IgD-negative memory B cell (primary cell): ENCODE measurements at regions not wholly inside any gene's neighbourhood (a gene's known extent, or its start where the extent isn't known, plus 50 kb on each side); places are given as distances from the start of the nearest gene placed in this dataset.
"Not testable (repeated sequence)": the region's sequence is repeated elsewhere in the genome, so short reads cannot be mapped to it uniquely, and the experiment has no call there.

ENCODE experiments used
- H3K27ac Mint-ChIP-seq, 3 donors: one replicate each; pipeline ENCODE4 v1.8.0; 2020 to 2022; ENCODE audit warnings: mild to moderate bottlenecking in 3 of 3, mixed read lengths in 3 of 3, moderate library complexity in 1 of 3
- H3K27me3 Mint-ChIP-seq: one replicate; pipeline ENCODE4 v1.8.0; 2021; ENCODE audit warnings: mixed read lengths
- H3K36me3 Mint-ChIP-seq: one replicate; pipeline ENCODE4 v1.8.0; 2020; ENCODE audit warnings: mild to moderate bottlenecking, mixed read lengths
- H3K4me1 Mint-ChIP-seq, 3 donors: one replicate each; pipeline ENCODE4 v1.8.0; 2020 to 2022; ENCODE audit warnings: mixed read lengths in 3 of 3, mild to moderate bottlenecking in 1 of 3
- H3K4me3 Mint-ChIP-seq, 4 donors: one replicate each; pipeline ENCODE4 v1.8.0; 2020 to 2022; ENCODE audit warnings: mild to moderate bottlenecking in 4 of 4, mixed read lengths in 4 of 4, moderate library complexity in 3 of 4
- H3K9me3 Mint-ChIP-seq, 3 donors: one replicate each; pipeline ENCODE4 v1.8.0; 2020 to 2021; ENCODE audit warnings: mixed read lengths in 3 of 3, mild to moderate bottlenecking in 1 of 3

DNA sequence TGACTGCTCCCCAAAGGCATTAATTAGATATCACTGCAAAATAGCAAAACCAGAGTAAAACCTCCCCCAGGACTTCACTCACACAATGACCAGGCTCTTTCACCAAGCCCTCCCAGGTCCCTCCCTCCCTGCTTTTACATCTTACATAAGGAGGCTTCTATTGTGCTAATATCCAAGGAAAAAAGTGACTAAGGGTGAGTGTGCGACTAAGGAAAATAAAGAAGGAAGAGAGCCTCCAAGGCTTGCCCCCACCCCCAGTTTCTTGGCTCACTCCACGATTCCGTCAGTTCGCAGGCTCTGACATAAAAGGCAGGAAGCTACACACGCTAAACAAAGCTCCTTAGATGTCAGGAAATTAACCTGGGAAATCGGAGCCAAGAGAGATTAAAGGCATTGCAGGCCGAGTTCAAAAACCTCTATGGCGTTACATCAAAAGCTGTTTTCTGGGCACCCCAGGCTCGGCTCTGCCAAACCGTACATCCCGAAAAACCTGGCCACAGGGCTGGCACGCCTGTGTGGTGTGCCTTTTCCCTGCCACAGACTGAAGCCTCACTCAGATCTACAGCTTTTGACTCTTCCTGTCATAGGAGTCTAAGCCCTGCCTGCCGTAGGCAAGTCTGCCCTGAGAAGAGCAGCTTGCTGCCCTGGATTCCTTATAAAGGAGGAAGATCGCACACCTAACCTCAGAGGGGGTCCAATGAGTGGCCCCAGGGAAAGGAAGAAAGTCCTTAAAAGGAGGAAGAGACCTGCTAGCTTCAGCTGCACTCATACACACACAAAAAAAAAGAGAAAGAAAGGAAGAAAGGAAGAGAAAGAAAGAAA is 67.0 kb upstream of the SERP2 start:
- H3K4me3 Mint-ChIP-seq, result no peak overlapping the region
- no peak overlapping the region for H3K27ac Mint-ChIP-seq
- H3K9me3 Mint-ChIP-seq, result no peaks in the 10 kb centered on the region

DNA sequence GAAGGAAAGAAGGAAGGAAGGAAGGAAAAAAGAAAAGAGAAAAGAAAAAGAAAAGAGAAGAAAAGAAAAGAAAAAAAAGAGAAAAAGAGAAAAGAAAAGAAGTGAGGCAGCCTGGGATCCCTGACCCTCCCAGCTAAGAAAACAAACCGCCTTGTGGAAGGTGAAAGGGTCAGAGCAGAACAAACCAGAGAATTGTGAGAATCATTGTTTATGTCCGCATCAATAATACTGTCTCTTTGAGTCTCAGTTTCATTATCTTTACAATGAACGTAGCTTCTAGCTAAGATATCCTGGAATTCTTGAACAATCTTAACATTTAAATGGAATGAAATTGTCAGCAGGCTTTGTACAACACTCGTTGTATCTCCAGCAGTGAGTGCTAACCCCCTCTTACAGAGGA is 66.4 kb upstream of the SERP2 start:
- Mint-ChIP-seq H3K4me3 (no peak overlapping the region), H3K36me3 (peaks cover 2% of the 10 kb centered on the region), H3K27ac (no peak overlapping the region), H3K27me3 (peaks cover 8% of the 10 kb centered on the region), H3K9me3 (no peaks in the 10 kb centered on the region), H3K4me1 (no peaks in the 10 kb centered on the region)

More for the DNA sequence above, 67.0 kb upstream of the SERP2 start:
- H3K4me1 Mint-ChIP-seq, result peaks cover 0 to 2% (median 0%) of the 10 kb centered on the region in 3 donors
- peaks cover 2% of the 10 kb centered on the region for H3K36me3 Mint-ChIP-seq
- H3K27me3 Mint-ChIP-seq, result peaks cover 12% of the 10 kb centered on the region

DNA sequence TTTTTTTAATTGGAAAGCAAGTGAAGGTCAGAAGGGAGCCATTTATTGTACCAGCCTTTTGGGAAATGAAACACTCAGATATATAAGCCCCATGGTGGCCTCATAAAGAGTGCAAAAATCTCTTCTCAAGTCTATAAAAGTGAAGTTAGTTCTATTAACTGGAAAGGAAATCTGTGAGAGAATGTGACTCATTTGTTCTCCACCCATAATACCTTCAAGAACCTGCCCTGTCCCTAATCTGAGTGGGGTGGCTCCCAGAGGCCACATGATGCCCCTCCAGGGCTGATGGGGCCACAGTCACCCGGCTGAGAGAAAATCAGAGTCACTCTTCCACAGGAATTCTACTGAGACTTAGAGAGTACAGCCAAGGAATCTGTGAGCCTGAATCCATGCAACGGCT is 65.8 kb upstream of the SERP2 start:
- no peaks in the 10 kb centered on the region for H3K4me1 Mint-ChIP-seq
- H3K27ac Mint-ChIP-seq, result no peak overlapping the region
- no peak overlapping the region for H3K4me3 Mint-ChIP-seq
- H3K9me3 Mint-ChIP-seq, result no peaks in the 10 kb centered on the region
- H3K36me3 Mint-ChIP-seq, result peaks cover 2% of the 10 kb centered on the region
- H3K27me3 Mint-ChIP-seq, result peaks cover 7% of the 10 kb centered on the region

DNA sequence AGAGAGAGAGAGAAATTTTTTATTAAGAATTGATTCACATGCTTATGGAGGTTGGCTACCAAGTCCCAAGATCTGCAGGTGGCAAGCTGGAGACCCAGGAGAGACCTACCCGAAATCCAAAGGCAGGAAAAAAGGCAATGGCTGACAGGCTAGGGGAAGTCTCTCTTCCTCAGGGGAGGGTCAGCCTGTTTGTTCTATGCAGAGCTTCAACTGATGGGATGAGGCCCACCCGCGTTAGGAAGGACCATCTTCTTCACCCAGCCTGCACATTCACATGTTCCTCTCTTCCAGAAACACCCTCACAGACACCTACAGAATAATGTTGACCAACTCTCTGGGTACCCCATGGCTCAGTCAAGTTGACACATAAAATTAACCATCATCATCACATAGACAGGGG is 65.3 kb upstream of the SERP2 start:
- peaks cover 2% of the 10 kb centered on the region for H3K36me3 Mint-ChIP-seq
- H3K27ac Mint-ChIP-seq, result no peak overlapping the region
- H3K4me1 Mint-ChIP-seq, result no peaks in the 10 kb centered on the region
- peaks cover 9% of the 10 kb centered on the region for H3K27me3 Mint-ChIP-seq
- H3K9me3 Mint-ChIP-seq, result no peaks in the 10 kb centered on the region
- no peak overlapping the region for H3K4me3 Mint-ChIP-seq

DNA sequence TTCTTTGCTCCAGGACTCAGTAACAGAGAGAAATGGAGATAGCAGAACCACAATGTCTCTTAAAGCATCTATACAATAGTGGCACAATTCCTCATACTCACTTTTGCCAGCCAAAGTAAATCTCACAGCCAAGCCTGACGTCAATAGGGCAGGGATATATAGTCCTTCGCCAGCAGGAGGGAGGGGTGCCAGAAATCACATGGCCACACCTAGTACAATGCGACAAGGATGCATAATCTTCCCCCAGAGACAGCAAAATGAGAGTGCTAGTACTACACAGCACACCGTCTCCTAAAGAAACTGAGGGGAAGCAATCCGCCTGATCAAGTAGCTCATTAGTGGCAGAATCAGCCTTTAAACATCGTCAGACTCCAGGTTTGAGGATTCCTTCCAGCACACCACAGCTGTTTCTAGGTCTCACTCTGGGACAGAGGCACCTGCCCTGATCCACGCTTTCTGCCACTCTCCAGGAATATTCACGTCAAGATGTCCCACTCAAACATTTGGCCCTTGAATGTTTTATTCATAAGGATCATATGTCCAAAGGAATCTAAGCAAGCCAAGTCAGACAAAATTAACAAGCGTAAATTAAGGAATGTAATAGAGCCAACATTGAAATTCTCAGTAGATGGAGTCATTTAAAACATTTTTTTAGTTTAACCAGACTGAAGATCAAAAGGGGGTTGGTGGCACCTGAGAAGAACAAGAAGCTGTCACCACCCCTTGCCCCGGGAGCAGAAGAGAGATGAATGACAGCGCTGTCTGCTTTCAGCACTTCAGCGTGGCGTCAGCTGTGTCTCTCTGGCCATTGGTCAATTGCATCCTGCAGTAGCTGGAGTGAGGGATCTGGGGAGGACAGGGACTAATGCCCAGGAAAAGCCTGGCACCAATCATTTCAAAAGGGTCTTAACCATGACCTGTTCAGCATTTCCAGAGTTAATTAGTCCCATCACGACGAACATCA is 63.5 kb upstream of the SERP2 start:
- no peaks in the 10 kb centered on the region for H3K9me3 Mint-ChIP-seq
- H3K4me3 Mint-ChIP-seq, result no peak overlapping the region
- H3K36me3 Mint-ChIP-seq, result peaks cover 2% of the 10 kb centered on the region
- H3K4me1 Mint-ChIP-seq, result no peaks in the 10 kb centered on the region
- peaks cover 11% of the 10 kb centered on the region for H3K27me3 Mint-ChIP-seq
- H3K27ac Mint-ChIP-seq, result no peak overlapping the region

DNA sequence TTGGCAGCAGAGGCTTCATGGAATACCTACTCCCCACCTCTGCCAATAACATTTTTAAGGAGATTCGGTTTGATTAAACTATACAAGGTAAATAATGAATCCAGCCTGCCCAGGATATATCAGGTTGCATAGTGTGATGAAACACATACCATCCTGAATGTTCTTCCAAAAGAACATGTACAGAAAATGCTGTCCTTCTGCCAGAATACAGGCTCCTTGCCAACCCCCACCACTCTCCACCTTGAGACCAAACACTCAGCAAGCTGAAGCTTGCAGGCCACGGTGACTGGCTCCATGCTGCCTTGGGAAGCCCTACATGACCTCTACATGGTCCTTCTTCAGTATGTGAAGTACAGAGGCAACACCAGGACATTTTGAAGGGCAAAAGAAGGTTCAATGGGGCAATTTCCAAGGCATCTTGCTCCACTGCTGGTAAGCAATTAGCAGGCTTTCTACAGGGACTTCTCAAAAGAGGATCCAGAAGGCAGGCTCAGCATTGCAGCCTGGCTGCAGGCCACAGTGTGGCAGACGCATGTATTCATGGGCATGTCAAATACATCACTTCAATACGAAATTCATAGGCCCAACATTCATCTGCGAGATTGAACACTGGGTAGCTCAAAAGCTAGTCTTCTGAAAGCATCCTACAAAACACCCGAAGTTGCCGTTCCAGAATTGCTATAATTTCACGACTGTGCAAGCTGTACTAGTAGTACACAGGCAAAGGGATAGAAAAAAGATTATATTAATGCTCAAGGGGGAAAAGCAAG is 62.4 kb upstream of the SERP2 start:
- peaks cover 0 to 2% (median 2%) of the 10 kb centered on the region in 3 donors for H3K9me3 Mint-ChIP-seq
- no peaks in the 10 kb centered on the region for H3K4me1 Mint-ChIP-seq
- peaks cover 2% of the 10 kb centered on the region for H3K36me3 Mint-ChIP-seq
- peaks cover 11% of the 10 kb centered on the region for H3K27me3 Mint-ChIP-seq
- no peak overlapping the region for H3K27ac Mint-ChIP-seq
- no peak overlapping the region for H3K4me3 Mint-ChIP-seq

DNA sequence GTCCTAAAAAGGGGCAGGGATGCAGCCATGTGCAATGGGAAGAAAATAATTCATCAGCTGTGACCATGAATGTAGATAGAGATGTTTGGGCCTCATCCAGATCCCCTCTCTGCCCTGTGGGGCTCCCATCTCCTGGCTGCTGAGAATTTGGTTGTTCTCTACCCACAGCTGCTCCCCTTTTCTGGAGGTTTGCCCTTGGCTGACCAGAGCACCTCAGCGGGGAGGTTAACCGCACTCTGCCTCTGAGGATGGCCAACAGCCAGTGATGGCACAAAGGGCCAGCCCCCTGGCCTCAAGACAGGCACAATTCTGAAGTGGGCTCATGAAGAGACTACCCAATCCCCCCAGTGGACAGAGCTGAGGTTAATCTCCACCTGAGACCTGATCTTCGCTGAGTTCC is 61.5 kb upstream of the SERP2 start:
- H3K27me3 Mint-ChIP-seq, result peaks cover 9% of the 10 kb centered on the region
- no peaks in the 10 kb centered on the region for H3K4me1 Mint-ChIP-seq
- no peak overlapping the region for H3K4me3 Mint-ChIP-seq
- H3K36me3 Mint-ChIP-seq, result peaks cover 2% of the 10 kb centered on the region
- H3K27ac Mint-ChIP-seq, result no peak overlapping the region
- H3K9me3 Mint-ChIP-seq, result peaks cover 0 to 2% (median 2%) of the 10 kb centered on the region in 3 donors

DNA sequence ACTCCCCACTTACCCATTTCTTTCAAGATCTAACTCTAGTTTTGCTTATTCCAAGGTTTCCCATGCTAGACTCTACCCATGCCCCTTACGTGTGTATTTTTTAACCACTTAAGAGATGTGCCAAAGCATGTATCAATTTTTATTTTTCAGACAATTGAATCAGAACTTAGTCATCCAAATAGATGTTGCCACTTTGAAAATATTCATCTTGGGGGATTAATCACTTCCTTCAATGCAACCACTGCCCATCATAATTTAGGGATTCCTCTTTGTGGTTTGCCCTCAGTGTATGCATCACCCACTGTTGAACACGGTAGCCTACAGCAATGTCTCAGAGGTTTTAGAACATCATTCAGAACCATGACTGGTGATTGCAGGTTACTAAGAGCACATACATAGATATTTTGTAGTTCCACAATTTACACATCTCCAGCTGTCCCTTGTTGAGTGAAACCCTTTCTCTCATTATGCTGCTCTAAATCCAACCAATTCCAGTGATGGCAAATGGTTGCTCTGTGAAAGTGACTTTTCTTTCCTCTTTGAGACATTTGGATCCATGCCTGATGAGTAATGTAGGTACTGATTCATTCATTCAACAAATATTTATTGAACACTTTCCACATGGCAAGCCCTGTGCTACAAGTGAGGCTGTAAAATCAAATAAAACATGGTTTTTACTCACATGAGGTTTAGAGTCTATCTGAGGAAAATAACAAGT is 60.6 kb upstream of the SERP2 start:
- Mint-ChIP-seq H3K27me3 (peaks cover 10% of the 10 kb centered on the region), H3K4me3 (no peak overlapping the region), H3K9me3 (peaks cover 0 to 2% (median 2%) of the 10 kb centered on the region in 3 donors), H3K4me1 (no peaks in the 10 kb centered on the region), H3K36me3 (peaks cover 2% of the 10 kb centered on the region), H3K27ac (no peak overlapping the region)

DNA sequence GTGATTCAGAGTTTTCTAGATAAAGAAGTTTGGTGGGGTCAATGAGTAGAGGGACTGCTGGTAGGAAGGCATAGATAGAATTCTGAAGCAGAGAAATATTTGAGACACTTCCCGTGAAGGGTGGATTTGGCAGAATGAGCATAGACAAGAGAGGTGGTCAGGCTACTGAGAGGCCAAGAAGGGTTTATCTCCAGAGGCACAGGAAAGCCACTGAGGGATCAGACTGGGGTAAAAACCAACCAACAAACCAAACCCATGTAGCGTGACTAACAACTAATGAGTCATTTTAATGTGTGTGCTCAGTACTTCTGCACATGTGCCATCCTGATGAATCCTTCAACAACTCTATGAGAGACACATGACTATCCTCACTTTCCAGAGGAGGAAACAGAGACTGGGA is 60.0 kb upstream of the SERP2 start:
- Mint-ChIP-seq H3K4me1 (no peaks in the 10 kb centered on the region), H3K27ac (no peak overlapping the region), H3K27me3 (peaks cover 15% of the 10 kb centered on the region), H3K36me3 (peaks cover 2% of the 10 kb centered on the region), H3K4me3 (no peak overlapping the region), H3K9me3 (peaks cover 0 to 2% (median 2%) of the 10 kb centered on the region in 3 donors)

DNA sequence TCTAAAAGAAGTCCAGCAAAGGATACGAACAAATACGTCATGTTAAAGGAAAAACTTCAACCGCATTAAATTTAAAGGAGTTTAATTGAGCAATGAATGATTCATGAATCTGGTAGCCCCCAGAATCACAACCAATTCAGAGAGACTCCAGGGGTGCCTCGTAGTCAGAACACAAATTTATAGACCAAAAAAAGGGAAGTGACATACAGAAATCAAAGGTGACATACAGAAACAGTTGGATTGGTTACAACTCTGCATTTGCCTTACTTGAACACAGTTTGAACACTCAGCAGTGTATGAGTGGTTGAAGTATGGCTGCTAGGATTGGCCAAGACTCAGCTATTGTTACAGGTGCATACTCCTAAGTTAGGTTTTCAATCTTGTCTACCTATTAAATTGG is 59.5 kb upstream of the SERP2 start:
- H3K27me3 Mint-ChIP-seq, result peaks cover 15% of the 10 kb centered on the region

DNA sequence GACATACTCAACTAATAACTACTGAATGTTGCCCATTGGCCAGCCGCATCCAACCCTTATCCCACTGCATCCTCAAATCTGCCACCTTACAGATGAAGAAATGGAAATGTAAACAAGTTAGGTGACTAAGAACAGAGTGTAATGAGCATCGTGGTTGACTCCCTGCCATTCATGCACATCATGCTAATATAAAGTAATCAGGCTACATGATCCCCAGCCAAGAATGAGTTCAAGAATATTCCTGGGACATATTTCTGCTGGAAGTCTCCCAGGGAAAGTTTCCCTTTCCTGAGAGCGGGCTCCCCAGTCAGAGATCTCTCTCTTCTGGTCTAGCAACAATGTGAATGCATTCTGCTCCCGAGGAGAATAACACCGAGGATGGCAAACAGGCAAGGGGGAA is 55.9 kb upstream of the SERP2 start:
- H3K4me3 Mint-ChIP-seq, result no peak overlapping the region
- H3K27ac Mint-ChIP-seq, result no peak overlapping the region
- H3K9me3 Mint-ChIP-seq, result peaks cover 2 to 3% (median 2%) of the 10 kb centered on the region in 3 donors
- no peaks in the 10 kb centered on the region for H3K4me1 Mint-ChIP-seq
- no peaks in the 10 kb centered on the region for H3K36me3 Mint-ChIP-seq
- peaks cover 15% of the 10 kb centered on the region for H3K27me3 Mint-ChIP-seq

More for the DNA sequence above, 59.5 kb upstream of the SERP2 start:
- not testable (repeated sequence) for H3K36me3 Mint-ChIP-seq, H3K4me1 Mint-ChIP-seq, H3K27ac Mint-ChIP-seq, H3K9me3 Mint-ChIP-seq, H3K4me3 Mint-ChIP-seq

DNA sequence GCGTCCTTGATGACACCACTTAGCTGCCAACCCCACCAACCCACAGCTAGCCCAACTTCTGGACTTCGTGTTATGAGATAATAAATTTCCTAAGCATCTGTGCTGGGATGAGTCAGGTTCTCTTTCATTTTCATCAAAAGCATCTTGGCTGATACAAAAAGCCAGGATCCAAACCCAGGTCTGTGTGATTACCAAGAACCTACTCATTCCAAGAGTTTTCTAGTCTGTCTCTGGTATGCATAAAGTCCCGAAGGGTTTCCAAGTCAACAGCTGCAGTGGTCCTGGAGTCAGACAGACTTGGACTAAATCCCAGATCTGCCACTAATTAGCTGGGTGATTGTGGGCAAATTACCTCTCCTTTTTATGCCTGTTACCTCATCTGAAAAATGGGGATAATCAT is 55.5 kb upstream of the SERP2 start:
- H3K4me1 Mint-ChIP-seq, result no peaks in the 10 kb centered on the region
- peaks cover 14% of the 10 kb centered on the region for H3K27me3 Mint-ChIP-seq
- peaks cover 2 to 3% (median 2%) of the 10 kb centered on the region in 3 donors for H3K9me3 Mint-ChIP-seq
- no peak overlapping the region for H3K4me3 Mint-ChIP-seq
- no peak overlapping the region for H3K27ac Mint-ChIP-seq
- no peaks in the 10 kb centered on the region for H3K36me3 Mint-ChIP-seq

DNA sequence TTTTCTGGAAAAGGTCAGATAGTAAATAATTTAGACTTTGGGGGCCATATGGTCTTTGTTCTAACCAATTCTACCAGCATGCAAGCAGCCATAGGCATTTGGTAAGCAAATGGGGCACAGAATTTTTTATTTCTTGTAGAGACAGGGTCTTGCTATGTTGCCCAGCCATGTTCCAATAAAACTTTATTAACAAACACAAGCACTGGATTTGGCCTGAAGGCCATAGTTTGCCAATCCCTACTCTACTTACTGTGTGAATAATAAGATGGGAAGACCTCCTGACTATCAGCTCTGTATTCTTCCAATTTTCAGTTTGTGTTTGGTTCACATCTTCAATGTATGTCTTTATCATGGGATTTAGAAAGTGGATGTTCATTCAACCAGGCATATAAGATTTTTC is 53.0 kb upstream of the SERP2 start:
- H3K9me3 Mint-ChIP-seq, result peaks cover 2 to 3% (median 2%) of the 10 kb centered on the region in 3 donors
- no peaks in the 10 kb centered on the region for H3K4me1 Mint-ChIP-seq
- H3K27me3 Mint-ChIP-seq, result peaks cover 8% of the 10 kb centered on the region
- H3K4me3 Mint-ChIP-seq, result no peak overlapping the region
- H3K27ac Mint-ChIP-seq, result no peak overlapping the region
- no peaks in the 10 kb centered on the region for H3K36me3 Mint-ChIP-seq

DNA sequence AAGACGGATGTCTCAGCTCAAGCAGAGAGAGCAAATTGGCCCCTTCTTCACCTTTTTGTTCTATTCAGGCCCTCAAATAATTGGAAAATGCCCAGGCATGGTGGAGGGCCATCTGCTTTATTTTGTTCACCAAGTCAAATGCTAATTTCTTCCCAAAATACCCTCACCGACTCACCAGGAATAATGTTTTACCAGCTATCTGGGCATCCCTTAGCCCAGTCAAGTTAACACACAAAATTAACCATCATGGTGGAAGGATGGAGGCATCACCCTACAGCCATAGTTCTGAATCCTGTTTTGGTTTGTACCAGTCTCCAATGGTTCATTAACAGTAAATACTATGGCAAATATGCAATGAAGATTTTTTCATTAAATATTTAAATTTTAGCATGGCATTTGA is 51.7 kb upstream of the SERP2 start:
- Mint-ChIP-seq H3K36me3 (peaks cover 3% of the 10 kb centered on the region), H3K27ac (no peak overlapping the region), H3K27me3 (peaks cover 6% of the 10 kb centered on the region), H3K4me1 (no peaks in the 10 kb centered on the region), H3K4me3 (no peak overlapping the region), H3K9me3 (peaks cover 0 to 3% (median 0%) of the 10 kb centered on the region in 3 donors)
